Amygdala (tissue), 56 donors: ENCODE measurements at regions not wholly inside any gene's neighbourhood (a gene's known extent, or its start where the extent isn't known, plus 50 kb on each side); places are given as distances from the start of the nearest gene placed in this dataset.
"Not testable (repeated sequence)": the region's sequence is repeated elsewhere in the genome, so short reads cannot be mapped to it uniquely, and the experiment has no call there.

ENCODE experiments used
- DNase-seq, 56 donors: peaks; one replicate each; lab custom pipeline; 2025; lab: John Stamatoyannopoulos, UW

DNA sequence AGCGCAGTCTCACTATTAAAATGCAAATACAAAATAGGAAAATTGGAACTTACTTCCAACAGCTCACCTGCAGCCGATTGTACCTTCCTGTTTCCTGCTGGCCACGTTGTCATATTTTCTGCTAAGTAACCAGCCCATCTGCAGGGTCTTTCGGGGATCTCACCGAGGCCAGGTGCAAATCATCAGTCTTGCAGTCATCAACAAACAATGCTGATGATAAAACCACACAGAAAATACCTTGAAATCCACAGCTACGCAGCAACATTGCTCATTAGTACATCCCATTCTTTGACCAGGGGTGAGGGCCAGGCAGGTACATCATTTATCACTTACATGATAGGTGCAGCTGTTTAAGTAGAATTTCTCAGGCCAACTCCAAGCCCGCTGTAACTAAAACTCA, 406.9 kb downstream of the TMEM121 start:
- no peak for DNase-seq

DNA sequence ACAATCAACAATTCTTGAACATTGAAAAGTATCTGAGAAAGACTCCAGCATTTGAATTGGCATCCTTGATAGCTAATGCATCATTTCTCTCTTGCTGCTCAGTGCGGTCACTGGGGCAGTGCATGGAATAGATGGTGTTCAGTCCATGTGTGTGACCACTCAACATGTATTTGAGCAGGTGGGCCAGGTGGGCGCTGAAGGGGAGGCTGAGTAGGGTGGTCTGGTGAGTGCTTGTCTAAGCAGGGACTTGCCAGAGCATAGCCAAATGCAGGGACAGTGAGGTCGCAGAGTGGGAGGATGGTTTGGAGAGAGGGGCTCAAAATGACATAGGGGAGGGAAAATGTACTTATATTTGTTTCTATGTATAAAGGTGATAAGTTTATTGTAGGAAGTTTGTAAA, 409.0 kb downstream of the TMEM121 start:
- no peak for DNase-seq

- no peak for DNase-seq
Measured at GRCh38 chr14:105937253-105938054, 411.1 kb downstream of the TMEM121 start.

GRCh38 chr14:105938055-105938863, 411.9 kb downstream of the TMEM121 start:
- DNase-seq = no peak

- no peak for DNase-seq
Measured at GRCh38 chr14:105938959-105939358, 412.6 kb downstream of the TMEM121 start.

- no peak for DNase-seq
Measured at GRCh38 chr14:105939810-105940508, 413.6 kb downstream of the TMEM121 start.

DNA sequence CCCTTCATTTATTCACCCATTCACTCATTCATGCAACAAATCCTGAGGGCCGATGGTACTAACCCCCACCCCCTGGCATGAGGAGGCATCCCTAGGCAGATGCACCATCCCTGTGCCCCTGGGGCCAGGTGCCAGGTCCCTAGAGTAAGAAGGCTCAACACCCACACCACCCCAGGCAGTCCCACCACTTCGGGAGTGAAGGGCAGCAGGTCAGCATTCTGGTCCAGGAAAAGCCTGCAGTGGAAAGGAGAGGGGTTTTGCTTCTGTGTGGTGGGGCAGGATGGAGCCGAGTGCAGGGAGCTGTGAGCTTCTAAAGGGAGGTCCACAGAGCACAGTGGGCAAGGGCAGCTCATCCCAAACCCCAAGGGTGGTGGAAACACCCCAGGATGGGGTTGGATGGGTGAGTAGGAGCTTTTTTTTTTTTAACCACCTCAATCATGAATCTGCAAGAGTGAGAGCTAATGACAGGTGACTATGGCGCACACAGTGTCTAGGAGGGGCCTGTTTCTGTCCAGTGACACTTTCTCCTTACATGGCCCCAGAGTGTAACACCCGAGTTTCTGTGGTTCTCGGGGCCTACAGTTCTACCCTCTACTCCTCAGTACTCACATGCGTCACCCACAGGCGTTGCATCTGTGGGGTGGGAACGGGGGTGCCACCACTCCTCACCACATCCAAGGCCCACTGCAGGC, 414.3 kb downstream of the TMEM121 start:
- DNase-seq = no peak

DNA sequence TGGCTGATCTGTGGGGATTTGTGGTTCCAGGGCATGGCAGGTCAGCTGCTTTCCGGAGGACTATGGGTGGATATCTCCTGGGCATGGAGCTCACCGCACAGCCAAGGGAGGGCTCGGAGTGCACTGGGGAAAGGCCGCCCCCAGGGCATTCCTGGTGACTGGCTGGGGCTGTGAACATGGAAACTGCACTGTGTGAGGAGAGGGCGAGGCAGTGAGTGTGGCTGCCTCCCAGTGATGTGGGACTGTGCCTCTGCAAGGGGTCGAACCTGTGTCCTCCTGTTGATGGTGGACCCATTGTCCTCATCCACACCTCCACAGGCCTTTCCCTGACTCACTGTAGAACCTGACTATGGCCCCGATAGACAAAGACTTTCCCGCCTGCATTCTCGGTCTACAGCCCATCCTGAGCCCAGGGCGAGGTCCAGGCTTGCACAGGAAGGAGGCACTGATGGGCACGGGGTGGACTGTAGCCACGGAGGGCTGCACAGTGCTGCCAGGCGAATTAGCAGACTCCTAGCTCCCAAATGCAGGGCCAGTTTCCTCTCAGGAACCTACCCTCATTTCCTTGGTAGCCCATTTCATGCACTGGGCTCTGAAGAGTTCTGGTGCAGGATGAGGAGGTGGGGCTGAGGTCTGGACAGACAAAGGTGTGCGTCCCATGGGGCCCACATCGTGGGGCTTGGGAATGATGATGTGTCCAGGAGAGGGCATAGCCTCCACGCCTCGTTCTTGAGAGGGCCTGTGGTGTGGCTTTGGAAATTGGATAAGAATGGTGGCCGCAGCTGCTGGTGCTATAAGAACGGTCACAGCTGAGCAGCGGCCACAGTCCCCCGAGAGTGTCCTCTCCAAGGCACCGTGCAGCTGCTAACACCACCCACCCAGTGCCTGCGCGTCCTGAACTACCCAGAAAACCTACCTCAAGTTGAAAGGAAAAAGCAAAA, 415.1 kb downstream of the TMEM121 start:
- DNase-seq = no peak

GRCh38 chr14:105942725-105943124, 416.3 kb downstream of the TMEM121 start:
- not testable (repeated sequence) for DNase-seq

GRCh38 chr14:105943973-105944602, 417.7 kb downstream of the TMEM121 start:
- no peak for DNase-seq

- DNase-seq = peak in 8 of 56 donors; percentile 2 to 27 (median 10)
Measured at GRCh38 chr14:105944632-105945610, 418.5 kb downstream of the TMEM121 start.

DNA sequence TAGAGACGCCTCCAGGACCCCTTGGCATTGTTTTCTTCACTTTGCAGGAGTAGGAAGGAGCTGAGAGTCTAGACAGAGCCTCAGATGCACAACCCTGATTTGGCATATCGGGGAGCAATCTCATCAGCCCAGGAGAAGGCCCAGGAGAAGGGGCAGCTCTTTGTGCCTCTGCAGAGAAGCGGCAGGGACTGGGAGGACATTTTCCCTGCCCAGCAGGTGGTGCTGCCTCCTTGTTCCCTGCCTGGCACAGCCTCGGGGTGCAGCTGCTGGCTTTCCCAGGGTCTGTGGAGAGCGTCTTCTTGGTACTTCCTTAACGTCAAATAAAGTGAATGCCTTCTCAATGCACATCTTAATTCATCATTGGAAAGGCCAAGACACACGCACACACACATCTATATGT, 419.5 kb downstream of the TMEM121 start:
- DNase-seq = no peak

GRCh38 chr14:105947599-105947998, 421.2 kb downstream of the TMEM121 start:
- no peak for DNase-seq

DNA sequence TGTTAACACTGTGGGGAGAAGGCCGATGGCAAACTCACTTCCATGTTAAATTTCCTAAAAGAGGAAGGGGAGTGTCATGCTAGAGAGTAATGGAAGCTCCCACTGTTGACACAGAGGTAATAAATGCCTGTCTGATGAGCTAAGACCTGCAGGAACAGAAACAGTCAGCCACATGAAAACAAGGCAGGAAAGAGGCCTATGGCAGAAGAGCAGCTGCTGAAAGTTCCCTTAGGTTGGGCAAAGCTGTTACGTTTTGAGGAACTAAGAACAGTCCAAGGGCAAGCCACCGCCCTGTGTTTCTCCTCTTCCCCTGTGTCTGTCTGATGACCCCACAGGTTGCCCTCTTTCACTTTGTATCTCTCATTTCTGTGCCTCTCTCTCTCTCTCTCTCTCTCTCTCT, 422.6 kb downstream of the TMEM121 start:
- DNase-seq = not testable (repeated sequence)

DNA sequence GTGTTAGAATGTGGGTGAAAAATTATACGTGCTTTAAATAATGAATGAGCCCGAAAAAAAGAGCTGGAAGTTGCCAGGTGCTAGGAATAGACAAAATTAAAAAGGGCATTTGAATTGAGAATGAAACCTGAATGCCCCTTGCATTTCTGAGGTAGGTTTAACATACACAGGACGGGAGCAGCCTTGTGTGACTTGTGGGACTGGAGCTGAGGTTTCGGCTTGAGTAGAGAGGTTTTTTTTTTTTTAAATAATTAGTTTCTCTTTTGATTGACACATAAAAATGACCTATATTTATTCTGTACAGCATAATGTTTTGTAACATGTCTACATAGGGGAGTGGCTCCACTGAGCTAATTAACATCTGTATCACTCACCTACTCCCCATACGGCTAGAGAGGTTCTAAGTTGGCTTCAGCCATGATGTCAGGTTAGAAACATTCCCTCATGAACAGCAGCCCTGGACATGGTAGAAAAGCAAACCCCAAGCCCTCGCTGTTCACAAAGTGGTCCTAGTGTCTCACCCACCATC, 424.0 kb downstream of the TMEM121 start:
- DNase-seq = not testable (repeated sequence)

DNA sequence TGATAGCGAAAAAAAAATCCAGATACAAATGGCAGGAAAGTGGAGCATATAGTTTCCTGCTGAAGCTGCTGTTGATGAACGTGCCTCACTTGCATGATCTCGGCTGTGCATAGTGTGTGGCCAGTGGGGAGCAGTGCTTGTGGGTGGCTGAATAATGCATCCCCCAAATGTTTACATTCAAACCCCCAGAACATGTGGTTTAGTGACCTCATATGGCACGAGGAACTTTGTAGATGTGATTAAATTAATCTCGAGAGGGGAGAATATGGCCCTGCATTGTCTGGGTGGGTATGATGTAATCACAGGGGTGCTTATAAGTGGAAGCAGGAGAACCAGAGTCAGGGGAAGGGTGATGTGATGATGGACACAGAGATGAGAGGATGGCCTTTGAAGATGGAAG, 425.0 kb downstream of the TMEM121 start:
- no peak for DNase-seq

DNA sequence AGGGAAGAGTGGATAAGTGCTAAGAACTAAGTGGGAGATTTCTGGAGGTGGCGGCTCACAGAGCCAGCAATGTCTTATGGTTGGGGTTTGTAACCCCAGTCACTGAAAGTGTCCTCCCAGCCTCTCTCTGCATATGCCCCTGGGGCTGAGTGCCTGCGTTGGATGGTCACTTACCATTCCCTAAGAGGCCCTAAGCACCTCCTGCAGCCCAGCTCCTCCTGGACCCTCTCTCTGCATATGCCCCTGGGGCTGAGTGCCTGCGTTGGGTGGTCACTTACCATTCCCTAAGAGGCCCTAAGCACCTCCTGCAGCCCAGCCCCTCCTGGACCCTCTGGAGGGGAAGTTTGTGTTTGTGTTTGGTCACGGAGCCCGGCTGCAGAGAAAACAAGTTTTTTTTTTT, 425.8 kb downstream of the TMEM121 start:
- no peak for DNase-seq
